GM12891 (cell line): ENCODE measurements at regions not wholly inside any gene's neighbourhood (a gene's known extent, or its start where the extent isn't known, plus 50 kb on each side); places are given as distances from the start of the nearest gene placed in this dataset.
"Not testable (repeated sequence)": the region's sequence is repeated elsewhere in the genome, so short reads cannot be mapped to it uniquely, and the experiment has no call there.

Experiments
- DNase-seq: peaks from one replicate; pipeline ENCODE4 v3.0.0; 2011; ENCODE audit warnings: low spot score; ENCODE audit not compliant: insufficient read length
- FAIRE-seq: peaks from 2 replicates; lab custom pipeline; 2011; peaks lifted over from hg19 to GRCh38; lab: Jason Lieb, UNC
- PAX5 ChIP-seq: IDR thresholded peaks from 2 replicates; pipeline ENCODE4 v1.6.1; 2011; ENCODE audit warnings: low read length, moderate library complexity, mild to moderate bottlenecking; ENCODE audit not compliant: insufficient read depth, severe bottlenecking
- POLR2A ChIP-seq: IDR thresholded peaks from 2 replicates; pipeline ENCODE4 v1.6.1; 2011; ENCODE audit warnings: low read depth, low read length, control low read depth
- POLR2AphosphoS5 ChIP-seq: IDR thresholded peaks from 2 replicates; pipeline ENCODE4 v1.6.1; 2011; ENCODE audit warnings: low read depth, low read length, control low read depth
- POU2F2 ChIP-seq: IDR thresholded peaks from 2 replicates; pipeline ENCODE4 v1.6.1; 2011; ENCODE audit warnings: low read depth, mild to moderate bottlenecking, control low read depth, low read length, moderate library complexity
- SPI1 ChIP-seq: IDR thresholded peaks from 2 replicates; pipeline ENCODE4 v1.6.1; 2011; ENCODE audit warnings: low read depth, low read length, control low read depth
- TAF1 ChIP-seq: IDR thresholded peaks from 2 replicates; pipeline ENCODE4 v1.6.1; 2011; ENCODE audit warnings: low read depth, low read length, control low read depth

DNA sequence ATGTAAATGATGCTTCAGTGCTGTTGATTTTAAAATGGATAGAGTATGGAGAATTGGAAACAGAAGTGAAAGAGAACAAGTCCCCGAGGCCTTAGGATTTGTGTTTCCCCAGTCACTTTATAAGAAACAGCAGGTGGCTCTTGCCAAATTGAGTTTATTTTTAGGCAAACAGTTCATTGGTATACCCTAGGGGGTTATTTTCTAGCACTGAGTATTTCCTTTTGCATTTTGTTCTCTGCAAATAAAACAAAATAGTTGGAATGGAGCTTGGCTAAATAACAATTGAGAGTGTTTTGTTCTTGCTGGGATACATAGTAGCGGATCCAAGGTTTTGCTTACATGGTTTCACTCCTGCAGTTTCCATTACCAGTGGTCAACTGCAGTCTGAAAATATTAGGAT lies 591.1 kb upstream of the C16orf82 start:
- DNase-seq (no peak), FAIRE-seq (no peak)
- no peak for TF ChIP-seq SPI1
- no peak for TF ChIP-seq POU2F2
- TF ChIP-seq POLR2A, result no peak
- TF ChIP-seq TAF1, result no peak
- TF ChIP-seq POLR2AphosphoS5, result no peak
- TF ChIP-seq PAX5, result no peak

DNA sequence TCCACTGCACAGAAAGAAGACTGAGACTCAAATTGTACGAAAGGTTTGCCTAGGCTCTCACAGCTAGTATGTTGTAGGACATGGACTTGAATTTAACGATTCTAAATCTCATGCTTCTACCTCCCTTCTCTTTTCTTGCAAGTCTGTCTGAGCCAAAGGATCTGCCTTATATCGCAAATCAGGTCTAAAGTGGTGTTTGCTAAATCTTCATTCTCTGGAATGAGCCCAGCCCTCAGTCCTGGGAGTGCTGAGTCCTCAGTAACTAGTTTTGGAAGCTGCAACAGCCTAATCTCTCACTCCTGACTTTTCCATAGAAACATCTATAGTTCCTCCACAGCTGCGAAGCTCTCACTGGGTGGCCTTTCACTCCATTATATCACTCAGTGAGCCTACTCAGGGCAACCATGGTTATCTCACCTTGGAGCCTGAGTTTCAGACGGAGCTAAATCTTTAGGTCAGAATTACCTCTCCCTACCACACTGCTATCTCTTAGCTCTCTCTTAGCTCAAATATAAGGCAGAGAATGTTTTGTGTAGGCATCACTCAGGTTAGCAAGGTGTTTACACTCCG lies 575.5 kb upstream of the C16orf82 start:
- no peak for FAIRE-seq

DNA sequence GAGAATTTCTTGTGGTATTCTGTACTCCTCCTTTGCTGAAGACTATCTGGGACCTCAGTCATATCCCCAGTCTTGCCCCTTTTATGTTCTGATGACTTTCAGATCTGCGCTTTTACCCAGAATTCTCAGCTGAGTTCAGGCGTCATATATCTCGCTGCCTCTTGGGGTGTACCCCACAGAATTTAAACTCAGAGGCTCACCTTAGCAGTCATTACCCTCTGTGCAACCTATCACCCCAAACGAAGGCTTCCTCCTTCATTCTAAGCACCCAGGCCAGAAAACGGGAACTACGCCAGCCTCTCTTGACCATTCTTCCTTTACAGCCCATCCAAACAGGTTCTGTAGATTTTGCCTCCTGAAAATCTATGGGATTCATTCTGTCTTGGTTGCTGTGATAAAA lies 574.8 kb upstream of the C16orf82 start:
- TF ChIP-seq POU2F2 (no peak), POLR2A (no peak), PAX5 (no peak), SPI1 (no peak), TAF1 (no peak), POLR2AphosphoS5 (no peak)
- FAIRE-seq, result no peak
- DNase-seq, result no peak

More for the DNA sequence above, 575.5 kb upstream of the C16orf82 start:
- no peak for DNase-seq
- TF ChIP-seq TAF1, result no peak
- TF ChIP-seq POU2F2, result no peak
- TF ChIP-seq PAX5, result no peak
- no peak for TF ChIP-seq POLR2AphosphoS5
- no peak for TF ChIP-seq SPI1
- no peak for TF ChIP-seq POLR2A

DNA sequence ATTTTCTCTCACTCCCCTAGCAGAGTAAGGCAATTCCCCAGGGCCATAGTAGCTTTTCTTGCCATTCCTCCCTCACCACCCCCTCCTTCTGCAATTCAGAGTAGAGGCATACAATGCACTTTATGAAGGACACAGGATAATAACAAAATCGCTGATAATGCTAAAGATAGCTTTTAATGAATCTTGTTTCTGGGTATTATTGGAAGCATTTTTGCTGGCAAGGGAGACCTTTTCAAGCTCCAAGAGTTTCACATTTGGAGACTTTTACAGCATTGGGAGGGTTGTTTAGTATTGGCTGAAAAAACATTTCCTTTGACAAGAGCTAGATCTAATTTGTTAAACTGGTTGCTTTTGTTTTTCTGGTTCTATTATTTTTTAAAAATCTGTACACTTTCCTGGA lies 573.0 kb upstream of the C16orf82 start:
- DNase-seq, result no peak
- FAIRE-seq, result no peak
- TF ChIP-seq POLR2A (no peak), POLR2AphosphoS5 (no peak), PAX5 (no peak), SPI1 (no peak), POU2F2 (no peak), TAF1 (no peak)

DNA sequence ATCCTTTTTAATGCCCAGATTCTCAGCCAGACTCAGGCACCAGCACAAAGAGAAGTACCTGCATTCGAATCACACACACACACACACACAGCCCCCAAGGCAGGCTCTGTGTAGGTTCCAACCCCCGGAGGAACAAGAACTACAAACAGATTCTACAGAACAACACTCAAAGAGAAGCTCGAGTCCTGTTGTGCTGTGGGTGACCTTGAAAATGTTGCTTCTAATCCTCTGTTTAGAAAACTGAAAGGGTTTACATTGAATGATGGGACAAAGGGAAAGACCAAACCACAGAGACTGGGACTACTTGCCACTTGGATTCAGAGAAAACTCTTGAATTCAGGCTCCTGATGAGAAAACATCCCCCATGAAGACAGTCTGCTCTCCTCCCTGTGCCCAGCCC lies 568.8 kb upstream of the C16orf82 start:
- no peak for DNase-seq
- no peak for TF ChIP-seq TAF1
- TF ChIP-seq POLR2AphosphoS5, result no peak
- TF ChIP-seq POU2F2, result no peak
- no peak for TF ChIP-seq POLR2A
- TF ChIP-seq PAX5, result no peak
- no peak for TF ChIP-seq SPI1
- FAIRE-seq, result no peak

DNA sequence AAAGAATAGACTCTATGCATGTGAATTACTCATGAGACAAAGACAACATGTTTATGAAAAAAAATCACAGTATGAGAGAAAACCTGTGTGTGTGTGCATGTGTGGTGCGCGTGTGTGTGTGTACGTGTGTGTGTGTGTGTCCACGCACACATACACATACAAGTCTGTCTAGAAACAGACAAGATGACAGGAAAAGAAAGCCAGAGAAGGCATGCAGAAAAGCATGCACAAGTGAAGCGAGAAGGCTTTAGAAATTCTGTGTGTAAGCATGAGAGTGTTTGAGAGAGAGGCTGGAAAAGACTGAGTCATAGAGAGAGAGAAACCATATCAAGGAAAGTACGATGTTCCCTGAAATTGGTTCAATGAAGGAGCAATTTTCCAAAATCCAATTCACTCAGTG lies 566.4 kb upstream of the C16orf82 start:
- DNase-seq (no peak), FAIRE-seq (no peak)
- no peak for TF ChIP-seq POU2F2
- no peak for TF ChIP-seq PAX5
- no peak for TF ChIP-seq SPI1
- TF ChIP-seq POLR2AphosphoS5, result no peak
- no peak for TF ChIP-seq TAF1
- TF ChIP-seq POLR2A, result no peak

DNA sequence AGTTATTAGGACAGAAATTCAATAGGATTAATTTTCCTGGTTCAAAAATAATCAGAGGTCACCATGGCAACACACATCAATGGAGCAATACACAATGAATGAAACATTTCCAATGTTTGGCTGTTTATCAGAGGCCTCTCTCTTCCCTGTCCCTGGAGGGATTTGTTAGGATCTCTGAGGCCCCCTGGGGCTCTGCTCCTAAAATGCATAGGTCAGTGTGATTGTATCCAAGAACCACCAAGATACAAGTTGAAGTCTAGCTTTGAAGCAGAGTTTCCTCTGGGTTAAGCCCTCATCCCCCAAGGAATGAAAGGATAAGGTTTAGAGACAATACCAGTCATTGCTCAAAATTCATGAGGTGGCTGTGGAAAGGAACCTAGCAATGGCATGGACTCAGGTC lies 561.2 kb upstream of the C16orf82 start:
- FAIRE-seq (no peak), DNase-seq (no peak)
- no peak for TF ChIP-seq TAF1
- no peak for TF ChIP-seq POLR2A
- no peak for TF ChIP-seq POLR2AphosphoS5
- no peak for TF ChIP-seq PAX5
- no peak for TF ChIP-seq POU2F2
- no peak for TF ChIP-seq SPI1

DNA sequence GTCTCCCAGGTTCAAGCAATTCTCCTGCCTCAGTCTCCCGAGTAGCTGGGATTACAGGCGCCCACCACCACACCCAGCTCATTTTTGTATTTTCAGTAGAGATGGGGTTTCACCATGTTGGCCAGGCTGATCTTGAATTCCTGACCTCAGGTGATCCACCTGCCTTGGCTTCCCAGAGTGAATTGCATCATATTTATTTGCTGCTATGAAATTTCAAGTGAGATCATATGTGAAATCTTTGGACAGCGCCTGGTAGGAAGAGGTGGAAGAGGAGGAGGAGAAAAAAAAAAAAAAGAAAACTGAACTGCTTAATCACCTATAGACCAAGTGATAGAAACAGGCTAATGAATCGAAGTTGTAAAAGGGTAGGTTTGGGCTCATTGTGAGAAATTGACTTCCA lies 557.8 kb upstream of the C16orf82 start:
- not testable (repeated sequence) for FAIRE-seq, DNase-seq

DNA sequence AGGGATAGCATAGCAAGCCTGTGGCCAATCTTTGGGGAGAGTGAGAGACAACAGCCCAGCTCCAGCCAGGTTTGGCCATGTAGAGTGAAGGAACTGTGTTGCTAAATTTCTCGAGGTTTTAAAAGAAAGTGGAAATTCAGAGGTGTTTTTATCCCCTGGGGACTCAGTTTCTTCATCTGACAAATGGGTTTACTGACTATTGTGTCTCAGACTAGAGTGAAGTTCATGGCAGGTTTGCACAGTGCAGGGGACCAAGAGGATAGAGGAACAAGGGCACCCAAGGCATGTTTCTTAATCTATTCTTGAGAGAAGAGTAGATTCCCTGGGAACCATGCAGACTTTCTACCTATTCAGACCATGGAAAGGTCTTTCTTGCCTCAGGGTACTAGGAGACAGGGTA lies 555.8 kb upstream of the C16orf82 start:
- DNase-seq (no peak), FAIRE-seq (no peak)
- TF ChIP-seq TAF1, result no peak
- TF ChIP-seq POLR2AphosphoS5, result no peak
- no peak for TF ChIP-seq POLR2A
- no peak for TF ChIP-seq PAX5
- no peak for TF ChIP-seq SPI1
- no peak for TF ChIP-seq POU2F2

DNA sequence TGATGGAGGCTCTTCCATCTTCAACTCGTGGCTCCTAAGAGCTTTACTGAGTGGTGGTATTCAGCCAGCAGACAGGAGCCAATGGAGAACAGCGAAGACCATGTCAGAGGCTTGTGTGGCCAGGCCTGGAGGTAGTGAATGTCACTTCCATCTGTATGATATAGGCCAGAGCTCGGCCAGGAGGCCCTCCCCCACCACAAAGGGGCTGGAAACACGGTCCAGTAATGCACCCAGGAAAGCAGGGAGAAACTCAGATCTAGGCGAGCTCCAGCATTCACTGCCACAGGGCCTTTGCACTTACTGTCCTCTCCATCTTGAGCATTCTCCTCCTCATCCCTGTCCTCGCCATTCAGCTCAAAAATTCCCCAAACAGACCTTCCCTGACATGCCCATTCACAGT lies 555.3 kb upstream of the C16orf82 start:
- FAIRE-seq, result no peak
- no peak for DNase-seq
- TF ChIP-seq POLR2A (no peak), POU2F2 (no peak), PAX5 (no peak), POLR2AphosphoS5 (no peak), SPI1 (no peak), TAF1 (no peak)

DNA sequence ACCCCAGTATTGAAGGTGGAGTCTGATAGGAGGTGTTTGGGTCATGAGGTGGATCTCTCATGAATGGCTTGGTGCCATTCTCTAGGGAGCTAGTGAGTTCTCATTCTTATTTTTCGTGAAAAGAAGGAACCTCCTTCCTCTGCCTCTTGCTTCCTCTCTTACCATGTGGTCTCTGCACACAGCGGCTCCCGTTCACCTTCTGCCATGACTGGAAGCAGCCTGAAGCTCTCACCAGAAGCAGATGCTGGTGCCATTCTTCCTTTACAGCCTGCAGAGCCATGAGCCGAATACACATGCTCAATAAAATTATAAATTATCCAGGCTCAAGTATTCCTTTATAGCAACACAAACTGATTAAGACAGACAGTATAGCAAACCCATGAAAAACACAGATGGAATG lies 545.1 kb upstream of the C16orf82 start:
- no peak for FAIRE-seq
- no peak for DNase-seq
- TF ChIP-seq PAX5 (no peak), TAF1 (no peak), SPI1 (no peak), POLR2AphosphoS5 (no peak)
